K562 (cell line): ENCODE measurements at regions not wholly inside any gene's neighbourhood (a gene's known extent, or its start where the extent isn't known, plus 50 kb on each side); places are given as distances from the start of the nearest gene placed in this dataset.

Source experiments
- ATAC-seq: fragments of 200-7000 bp; cut with Tn5 transposase; 3 replicates; pipeline ENCODE4 v1.9.1; 2020; ENCODE audit warnings: moderate library complexity
- BruUV-seq: library from RNA; stranded (reverse); fragments of 400-500 nt; replicated peaks from 2 replicates; lab custom pipeline; 2021; lab: Mats Ljungman, UMichigan
- CTCF ChIA-PET: fragments of 300-600 bp; formaldehyde crosslinking; extraction: SDS; loops from one replicate; lab custom pipeline; 2021; ENCODE audit warnings: low intra/inter-chr PET ratio; lab: Yijun Ruan, JAX
- POLR2A ChIA-PET: fragments of 300-600, 350-650 bp; sonication (Branson Sonifier 250); formaldehyde crosslinking; extraction: SDS; loops from one replicate; lab custom pipeline; 2021; ENCODE audit warnings: antibody characterized with exemption, inconsistent platforms; lab: Yijun Ruan, JAX
- DNase-seq, 4 experiments: peaks; one replicate each; pipeline versions ENCODE4 v3.0.0 to v3.0.0-alpha.2; 2011 to 2018; ENCODE audit warnings: low spot score in 3 of 4, mixed read lengths in 3 of 4; ENCODE audit errors: extremely low read depth in 1 of 4
- FAIRE-seq: peaks from 2 replicates; lab custom pipeline; 2011; peaks lifted over from hg19 to GRCh38; lab: Jason Lieb, UNC
- H2AFZ ChIP-seq: 2 replicates; pipeline ENCODE4 v1.6.0; 2011; ENCODE audit warnings: low read depth, low read length, control low read depth, inconsistent platforms
- H3K27ac ChIP-seq: fragments of 200-600 bp; 3 replicates; pipeline ENCODE4 v1.8.0; 2011; ENCODE audit warnings: low read depth, mild to moderate bottlenecking, control low read depth, inconsistent platforms, low read length, moderate library complexity, mixed read lengths; ENCODE audit errors: extremely low read depth
- H3K27me3 ChIP-seq, 2 experiments: fragments of 300-600 bp in 1 of 2; 2 replicates in 1 of 2; 3 replicates in 1 of 2; pipeline versions ENCODE4 v1.6.0 to v1.8.0; 2011; ENCODE audit warnings: inconsistent platforms in 2 of 2, low read length in 2 of 2, mild to moderate bottlenecking in 1 of 2, mixed read lengths in 1 of 2, moderate library complexity in 1 of 2; ENCODE audit not compliant: control insufficient read depth in 2 of 2, insufficient read depth in 2 of 2
- H3K36me3 ChIP-seq: fragments of 300-600 bp; 3 replicates; pipeline ENCODE4 v1.8.0; 2011; ENCODE audit warnings: mild to moderate bottlenecking, low read length, inconsistent platforms; ENCODE audit not compliant: control insufficient read depth, insufficient read depth
- H3K4me1 ChIP-seq, 2 experiments: fragments of 200-600 bp in 1 of 2; replicated peaks in 1 of 2; 2 replicates in 1 of 2; 3 replicates in 1 of 2; pipeline versions ENCODE4 v1.5.1 to v1.8.0; 2011; ENCODE audit warnings: inconsistent platforms in 2 of 2, low read length in 2 of 2, mild to moderate bottlenecking in 1 of 2, mixed read lengths in 1 of 2, moderate library complexity in 1 of 2; ENCODE audit not compliant: control insufficient read depth in 2 of 2, insufficient read depth in 2 of 2
- H3K4me2 ChIP-seq: 2 replicates; pipeline ENCODE4 v1.6.1; 2011; ENCODE audit warnings: low read length, control low read depth, inconsistent platforms, mixed read lengths; ENCODE audit not compliant: insufficient read depth
- H3K4me3 ChIP-seq: fragments of 200-600 bp; sonication (generic), shearing (Covaris generic); 2 replicates; pipeline ENCODE4 v1.5.1; 2016; ENCODE audit warnings: control low read depth, inconsistent platforms
- H3K79me2 ChIP-seq: fragments of 200-600 bp; 3 replicates; pipeline ENCODE4 v1.8.0; 2011; ENCODE audit warnings: low read length, inconsistent platforms; ENCODE audit not compliant: control insufficient read depth, insufficient read depth
- H3K9ac ChIP-seq, 2 experiments: 2 replicates each; pipeline versions ENCODE4 v1.6.0 to v1.6.1; 2011; ENCODE audit warnings: low read depth in 2 of 2, low read length in 2 of 2, control low read depth in 1 of 2, inconsistent platforms in 1 of 2, mild to moderate bottlenecking in 1 of 2, mixed read lengths in 1 of 2; ENCODE audit not compliant: insufficient read depth in 1 of 2
- H3K9me1 ChIP-seq: one replicate; pipeline ENCODE4 v1.6.0; 2011; ENCODE audit warnings: inconsistent platforms, mild to moderate bottlenecking, low read length, moderate library complexity; ENCODE audit not compliant: control insufficient read depth, insufficient read depth
- H3K9me3 ChIP-seq: replicated peaks from 2 replicates; pipeline ENCODE4 v1.5.1; 2011; ENCODE audit warnings: low read depth, low read length, inconsistent platforms; ENCODE audit not compliant: control insufficient read depth, insufficient read depth
- H4K20me1 ChIP-seq: replicated peaks from 2 replicates; pipeline ENCODE4 v1.6.1; 2011; ENCODE audit warnings: low read length, inconsistent platforms, mixed read lengths; ENCODE audit not compliant: control insufficient read depth, insufficient read depth
- CHCHD3 ChIP-seq: fragments of 250-450 bp; sonication (Bioruptor Pico); IDR thresholded peaks from 2 replicates; pipeline ENCODE4 v2.1.2; 2022; ENCODE audit warnings: mild to moderate bottlenecking
- CHD2 ChIP-seq: IDR thresholded peaks from 2 replicates; pipeline ENCODE4 v1.6.1; 2011; ENCODE audit warnings: low read depth, low read length
- EHMT2 ChIP-seq: fragments of 450-650 bp; IDR thresholded peaks from 2 replicates; pipeline ENCODE4 v1.6.1; 2018; ENCODE audit warnings: antibody characterized with exemption
- ESRRB ChIP-seq: fragments of 250-450 bp; sonication (Bioruptor Pico); IDR thresholded peaks from 2 replicates; pipeline ENCODE4 v1.5.0; 2020; ENCODE audit warnings: mild to moderate bottlenecking, moderate library complexity, borderline replicate concordance
- JUND ChIP-seq, 2 experiments: IDR thresholded peaks; 2 replicates in 1 of 2; 3 replicates in 1 of 2; pipeline ENCODE4 v1.6.1; 2011; ENCODE audit warnings: borderline replicate concordance in 2 of 2, low read depth in 2 of 2, low read length in 2 of 2, improper control_type of control experiment in 1 of 2, missing biosample characterization in 1 of 2, missing genetic modification characterization in 1 of 2, missing genetic modification reagents in 1 of 2
- KHSRP ChIP-seq: fragments of 450-650 bp; IDR thresholded peaks from 2 replicates; pipeline ENCODE4 v1.6.1; 2017
- MAFK ChIP-seq: IDR thresholded peaks from 2 replicates; pipeline ENCODE4 v1.6.1; 2011; ENCODE audit warnings: low read length, improper control_type of control experiment
- PML ChIP-seq: IDR thresholded peaks from 2 replicates; pipeline ENCODE4 v1.6.1; 2012; ENCODE audit warnings: low read length, inconsistent platforms
- RBM22 ChIP-seq: fragments of 200-400 bp; formaldehyde crosslinking; IDR thresholded peaks from 2 replicates; pipeline ENCODE4 v1.6.1; 2018; ENCODE audit warnings: low read length, low read depth; ENCODE audit not compliant: poor library complexity, severe bottlenecking
- TAF15 ChIP-seq: fragments of 200-400 bp; formaldehyde crosslinking; IDR thresholded peaks from 2 replicates; pipeline ENCODE4 v1.6.1; 2017; ENCODE audit warnings: mild to moderate bottlenecking, low read depth, low read length, moderate library complexity
- XRCC3 ChIP-seq: fragments of 450-650 bp; IDR thresholded peaks from 2 replicates; pipeline ENCODE4 v1.6.1; 2017; ENCODE audit warnings: mild to moderate bottlenecking, moderate library complexity
- ZBTB8A ChIP-seq: fragments of 450-650 bp; IDR thresholded peaks from 2 replicates; pipeline ENCODE4 v1.6.1; 2018; ENCODE audit warnings: mild to moderate bottlenecking, moderate library complexity; ENCODE audit not compliant: partially characterized antibody
- ZC3H11A ChIP-seq: IDR thresholded peaks from 2 replicates; pipeline ENCODE4 v1.6.1; 2012; ENCODE audit warnings: low read depth, low read length, improper control_type of control experiment
- ZNF699 ChIP-seq: fragments of 250-450 bp; sonication (Bioruptor Pico); IDR thresholded peaks from 2 replicates; pipeline ENCODE4 v1.8.0; 2021; ENCODE audit warnings: mild to moderate bottlenecking, moderate library complexity; ENCODE audit not compliant: insufficient replicate concordance
- ZNF75A ChIP-seq: fragments of 450-650 bp; formaldehyde crosslinking; IDR thresholded peaks from 2 replicates; pipeline ENCODE4 v1.4.0; 2020; ENCODE audit warnings: mild to moderate bottlenecking
- ZNF79 ChIP-seq: fragments of 250-450 bp; sonication (Bioruptor Pico); IDR thresholded peaks from 2 replicates; pipeline ENCODE4 v1.4.0; 2020; ENCODE audit warnings: low read depth, mild to moderate bottlenecking, moderate library complexity
- WGBS: fragments of 100-300 bp; shearing (Covaris generic); methylation state at CpG from one replicate; pipeline ENCODE4 v1.1.6; 2016; ENCODE audit warnings: low coverage, mixed read lengths; ENCODE audit not compliant: insufficient coverage; ENCODE audit errors: missing lambda C conversion rate; 5-methylcytosine and 5-hydroxymethylcytosine counted together
- in situ Hi-C: fragments of 300-500 bp; cut with MboI; formaldehyde crosslinking; loops from 4 replicates; pipeline ENCODE4 v1.15.0; 2018; ENCODE audit warnings: inconsistent platforms, mixed read lengths
- intact Hi-C: fragments of 100-400 bp; cut with micrococcal nuclease; formaldehyde crosslinking; loops from 2 replicates; pipeline ENCODE4 v1.14.2; 2022
- TF ChIP-seq, protein P1 (sequence below): fragments of 200-400 bp; formaldehyde crosslinking; IDR thresholded peaks from 2 replicates; pipeline ENCODE4 v1.6.1; 2017; ENCODE audit warnings: mild to moderate bottlenecking, low read depth, low read length, moderate library complexity
- TF ChIP-seq, protein P2 (sequence below), 3 experiments: fragments of 200-800 bp in 1 of 3; fragments of 250-450 bp in 1 of 3; fragments of 450-650 bp in 1 of 3; sonication (Bioruptor Pico) in 1 of 3; sonication (Bioruptor generic) in 1 of 3; formaldehyde crosslinking in 1 of 3; IDR thresholded peaks; 2 replicates each; pipeline versions ENCODE4 v1.6.1 to v1.8.0; 2016 to 2022; ENCODE audit warnings: mild to moderate bottlenecking in 2 of 3, missing genetic modification characterization in 2 of 3, missing compliant biosample characterization in 1 of 3, moderate library complexity in 1 of 3

DNA sequence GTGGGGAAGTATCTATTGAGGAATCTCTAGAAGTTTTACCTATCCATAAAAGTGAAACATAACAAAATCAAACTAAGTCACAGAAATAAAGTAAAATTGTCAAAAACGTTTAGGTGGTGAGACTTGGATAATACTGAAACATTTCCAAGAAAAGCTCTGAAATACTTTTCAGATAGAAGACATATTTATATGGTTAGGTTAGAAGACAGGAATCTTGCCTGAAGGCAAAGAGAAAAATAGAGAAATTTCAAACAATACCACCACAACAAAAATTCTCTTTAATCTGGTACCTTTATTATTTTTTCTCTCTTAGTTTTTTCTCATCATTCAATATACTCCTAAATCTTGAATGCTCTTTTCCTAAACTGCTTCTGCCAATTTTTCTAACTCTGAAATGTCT is 222.7 kb upstream of the PLSCR5 start:
- H3K36me3 ChIP-seq, result no peaks in the 10 kb centered on the region
- no peak for ATAC-seq
- H3K9ac ChIP-seq, result no peak overlapping the region
- CTCF ChIA-PET, result no interaction called here
- intact Hi-C loops, result no loop called here
- no peak for FAIRE-seq
- no peaks in the 10 kb centered on the region for H3K9me3 ChIP-seq
- H3K79me2 ChIP-seq, result no peaks in the 10 kb centered on the region
- WGBS, result 0% methylated on average over 1 of the region's 1 CpG
- H3K4me3 ChIP-seq, result no peak overlapping the region
- no peaks in the 10 kb centered on the region for H4K20me1 ChIP-seq
- no peak for TF ChIP-seq MAFK
- TF ChIP-seq ZNF699, result no peak
- TF ChIP-seq CHCHD3 (CRISPR knock-in tag), result no peak
- no peak for TF ChIP-seq TAF15
- TF ChIP-seq, protein P1, sequence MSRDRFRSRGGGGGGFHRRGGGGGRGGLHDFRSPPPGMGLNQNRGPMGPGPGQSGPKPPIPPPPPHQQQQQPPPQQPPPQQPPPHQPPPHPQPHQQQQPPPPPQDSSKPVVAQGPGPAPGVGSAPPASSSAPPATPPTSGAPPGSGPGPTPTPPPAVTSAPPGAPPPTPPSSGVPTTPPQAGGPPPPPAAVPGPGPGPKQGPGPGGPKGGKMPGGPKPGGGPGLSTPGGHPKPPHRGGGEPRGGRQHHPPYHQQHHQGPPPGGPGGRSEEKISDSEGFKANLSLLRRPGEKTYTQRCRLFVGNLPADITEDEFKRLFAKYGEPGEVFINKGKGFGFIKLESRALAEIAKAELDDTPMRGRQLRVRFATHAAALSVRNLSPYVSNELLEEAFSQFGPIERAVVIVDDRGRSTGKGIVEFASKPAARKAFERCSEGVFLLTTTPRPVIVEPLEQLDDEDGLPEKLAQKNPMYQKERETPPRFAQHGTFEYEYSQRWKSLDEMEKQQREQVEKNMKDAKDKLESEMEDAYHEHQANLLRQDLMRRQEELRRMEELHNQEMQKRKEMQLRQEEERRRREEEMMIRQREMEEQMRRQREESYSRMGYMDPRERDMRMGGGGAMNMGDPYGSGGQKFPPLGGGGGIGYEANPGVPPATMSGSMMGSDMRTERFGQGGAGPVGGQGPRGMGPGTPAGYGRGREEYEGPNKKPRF, result no peak
- TF ChIP-seq ZNF79 (CRISPR knock-in tag), result no peak
- TF ChIP-seq CHD2, result no peak
- TF ChIP-seq ZC3H11A, result no peak
- TF ChIP-seq PML, result no peak
- no peak for TF ChIP-seq KHSRP
- no peak for TF ChIP-seq ESRRB (CRISPR knock-in tag)
- TF ChIP-seq RBM22, result no peak
- TF ChIP-seq ZNF75A, result no peak
- no peak for TF ChIP-seq ZBTB8A
- TF ChIP-seq XRCC3, result no peak
- no peak for TF ChIP-seq EHMT2
- TF ChIP-seq JUND (IDR thresholded peaks at IDR 0.05; ENCODE audit: borderline replicate concordance, low read depth, low read length), result no peak
- TF ChIP-seq JUND (tag; IDR thresholded peaks at IDR 0.05; ENCODE audit: borderline replicate concordance, low read depth, low read length), result no peak
- TF ChIP-seq, protein P2, sequence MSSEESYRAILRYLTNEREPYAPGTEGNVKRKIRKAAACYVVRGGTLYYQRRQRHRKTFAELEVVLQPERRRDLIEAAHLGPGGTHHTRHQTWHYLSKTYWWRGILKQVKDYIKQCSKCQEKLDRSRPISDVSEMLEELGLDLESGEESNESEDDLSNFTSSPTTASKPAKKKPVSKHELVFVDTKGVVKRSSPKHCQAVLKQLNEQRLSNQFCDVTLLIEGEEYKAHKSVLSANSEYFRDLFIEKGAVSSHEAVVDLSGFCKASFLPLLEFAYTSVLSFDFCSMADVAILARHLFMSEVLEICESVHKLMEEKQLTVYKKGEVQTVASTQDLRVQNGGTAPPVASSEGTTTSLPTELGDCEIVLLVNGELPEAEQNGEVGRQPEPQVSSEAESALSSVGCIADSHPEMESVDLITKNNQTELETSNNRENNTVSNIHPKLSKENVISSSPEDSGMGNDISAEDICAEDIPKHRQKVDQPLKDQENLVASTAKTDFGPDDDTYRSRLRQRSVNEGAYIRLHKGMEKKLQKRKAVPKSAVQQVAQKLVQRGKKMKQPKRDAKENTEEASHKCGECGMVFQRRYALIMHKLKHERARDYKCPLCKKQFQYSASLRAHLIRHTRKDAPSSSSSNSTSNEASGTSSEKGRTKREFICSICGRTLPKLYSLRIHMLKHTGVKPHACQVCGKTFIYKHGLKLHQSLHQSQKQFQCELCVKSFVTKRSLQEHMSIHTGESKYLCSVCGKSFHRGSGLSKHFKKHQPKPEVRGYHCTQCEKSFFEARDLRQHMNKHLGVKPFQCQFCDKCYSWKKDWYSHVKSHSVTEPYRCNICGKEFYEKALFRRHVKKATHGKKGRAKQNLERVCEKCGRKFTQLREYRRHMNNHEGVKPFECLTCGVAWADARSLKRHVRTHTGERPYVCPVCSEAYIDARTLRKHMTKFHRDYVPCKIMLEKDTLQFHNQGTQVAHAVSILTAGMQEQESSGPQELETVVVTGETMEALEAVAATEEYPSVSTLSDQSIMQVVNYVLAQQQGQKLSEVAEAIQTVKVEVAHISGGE (CRISPR knock-in tag; IDR thresholded peaks at IDR 0.05), result no peak
- TF ChIP-seq, all 486 proteins: peak for 0
- Histone ChIP-seq H3K4me2 (no peak overlapping the region), H3K9me1 (no peaks in the 10 kb centered on the region), H2AFZ (no peak overlapping the region), H3K4me1 (no peaks in the 10 kb centered on the region), H3K27ac (no peak overlapping the region), H3K27me3 (no peaks in the 10 kb centered on the region)
- no peak for DNase-seq
- BruUV-seq, result no TSS peak
- POLR2A ChIA-PET, result interaction anchor here (0.5 kb wide), 1 partner anchor 1402 kb away, joined by 3 read pairs; no protein-coding TSS in a partner anchor
- in situ Hi-C loops, result no loop called here
